NCI-H345 treated with DMSO at 0.1 percent for 48 hours (cell line): ENCODE measurements at regions not wholly inside any gene's neighbourhood (a gene's known extent, or its start where the extent isn't known, plus 50 kb on each side); places are given as distances from the start of the nearest gene placed in this dataset.
"Not testable (repeated sequence)": the region's sequence is repeated elsewhere in the genome, so short reads cannot be mapped to it uniquely, and the experiment has no call there.

Source experiments
- DNase-seq: peaks from one replicate; lab custom pipeline; 2025; ENCODE audit not compliant: unreplicated experiment; lab: John Stamatoyannopoulos, UW

GRCh38 chr12:115296613-115297198, 612.7 kb upstream of the TBX3 start:
- DNase-seq: no peak

- DNase-seq: no peak
Measured at GRCh38 chr12:115295886-115296285, 611.9 kb upstream of the TBX3 start.

DNA sequence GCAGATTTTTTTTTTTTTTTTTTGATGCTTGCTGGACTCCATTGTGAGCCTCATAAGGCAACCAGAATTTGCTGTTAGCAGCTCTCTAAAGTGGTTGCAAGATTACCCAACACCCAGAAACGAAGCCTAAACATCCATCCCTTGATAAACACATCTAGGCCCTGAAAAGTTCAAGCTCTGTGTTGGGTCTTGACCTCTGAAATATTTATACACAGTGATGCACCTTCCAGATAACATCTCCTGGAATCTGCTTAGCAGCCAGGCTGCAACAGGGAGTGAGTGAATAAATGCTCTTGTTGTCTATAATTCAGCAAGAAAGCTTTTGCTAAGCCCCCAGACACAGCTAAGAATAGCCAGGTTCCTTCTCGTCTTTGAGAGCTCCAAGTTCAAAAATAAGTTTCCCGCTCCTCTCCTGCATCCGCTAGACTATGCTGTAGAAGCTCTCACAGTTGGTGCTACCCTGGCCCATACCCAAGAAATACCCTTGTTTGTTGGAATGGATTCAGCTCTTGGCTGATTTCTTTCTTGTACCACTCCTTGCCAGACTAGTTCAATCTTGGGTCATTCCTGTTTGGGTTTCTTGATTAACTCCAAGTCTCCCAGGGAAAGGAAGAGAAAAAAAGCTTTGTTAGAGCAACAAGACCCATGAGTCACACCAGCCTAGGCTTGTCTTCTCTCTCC, 610.6 kb upstream of the TBX3 start:
- DNase-seq: no peak

- not testable (repeated sequence) for DNase-seq
Measured at GRCh38 chr12:115285429-115285828, 601.5 kb upstream of the TBX3 start.

GRCh38 chr12:115273456-115273855, 589.5 kb upstream of the TBX3 start:
- DNase-seq: no peak

DNA sequence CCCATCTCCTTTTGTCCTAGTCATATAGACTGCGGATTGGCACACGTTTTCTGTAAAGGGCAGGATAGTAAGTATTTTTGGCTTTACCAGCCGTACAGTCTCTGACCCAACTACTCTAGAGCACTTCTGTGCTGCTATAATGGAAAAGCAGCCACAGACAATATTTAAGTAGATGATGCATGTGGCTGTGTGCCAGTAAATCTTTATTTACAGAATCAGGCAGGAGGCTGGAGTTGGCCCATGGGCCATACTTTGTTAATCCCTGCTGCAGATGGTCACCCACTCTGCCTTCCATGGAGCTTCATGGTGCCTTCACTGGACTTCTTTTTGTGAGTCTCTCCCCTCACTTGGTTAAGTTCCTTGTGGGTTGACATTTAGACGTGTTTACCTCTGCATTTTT, 584.5 kb upstream of the TBX3 start:
- DNase-seq: peak; percentile 58

DNA sequence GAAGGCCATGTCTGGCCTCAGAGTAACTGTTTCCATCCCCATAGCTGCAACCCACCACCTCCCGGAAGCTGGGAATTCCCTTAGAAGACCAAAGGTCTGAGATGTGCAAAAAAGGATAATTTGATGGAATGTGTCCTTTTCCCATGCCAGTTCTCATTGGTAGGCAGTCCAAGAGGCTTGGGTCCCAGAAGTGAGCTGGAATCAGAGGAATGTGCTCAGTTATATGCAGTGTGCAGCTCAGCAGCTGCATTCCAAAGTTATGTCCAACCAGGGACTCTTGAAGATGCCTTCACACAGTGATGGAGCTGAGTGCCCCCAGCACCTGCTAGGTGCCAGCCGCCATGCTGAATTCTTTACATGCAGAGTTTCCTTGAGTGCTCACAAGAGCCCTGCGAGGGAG, 583.9 kb upstream of the TBX3 start:
- DNase-seq: no peak

DNA sequence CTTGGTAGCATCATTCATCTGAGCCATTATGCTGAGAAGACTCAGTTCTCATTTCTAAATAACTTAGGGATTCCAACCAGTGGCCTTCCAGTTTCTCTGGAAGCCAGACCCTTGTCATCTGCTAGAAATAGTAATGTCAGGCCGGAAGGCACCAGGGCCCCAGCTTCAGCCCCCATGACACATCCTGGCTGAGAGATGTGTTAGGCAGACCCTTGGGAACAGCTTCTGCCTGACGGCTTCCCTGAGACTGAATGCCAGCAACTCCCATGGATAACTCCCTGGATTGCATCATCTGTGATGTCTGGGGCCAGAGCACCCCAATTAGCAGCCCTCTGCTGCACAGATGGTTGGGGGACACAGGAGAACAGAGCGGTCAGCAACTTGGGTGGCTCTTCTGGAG, 583.5 kb upstream of the TBX3 start:
- no peak for DNase-seq

GRCh38 chr12:115264605-115265004, 580.6 kb upstream of the TBX3 start:
- DNase-seq: no peak

DNA sequence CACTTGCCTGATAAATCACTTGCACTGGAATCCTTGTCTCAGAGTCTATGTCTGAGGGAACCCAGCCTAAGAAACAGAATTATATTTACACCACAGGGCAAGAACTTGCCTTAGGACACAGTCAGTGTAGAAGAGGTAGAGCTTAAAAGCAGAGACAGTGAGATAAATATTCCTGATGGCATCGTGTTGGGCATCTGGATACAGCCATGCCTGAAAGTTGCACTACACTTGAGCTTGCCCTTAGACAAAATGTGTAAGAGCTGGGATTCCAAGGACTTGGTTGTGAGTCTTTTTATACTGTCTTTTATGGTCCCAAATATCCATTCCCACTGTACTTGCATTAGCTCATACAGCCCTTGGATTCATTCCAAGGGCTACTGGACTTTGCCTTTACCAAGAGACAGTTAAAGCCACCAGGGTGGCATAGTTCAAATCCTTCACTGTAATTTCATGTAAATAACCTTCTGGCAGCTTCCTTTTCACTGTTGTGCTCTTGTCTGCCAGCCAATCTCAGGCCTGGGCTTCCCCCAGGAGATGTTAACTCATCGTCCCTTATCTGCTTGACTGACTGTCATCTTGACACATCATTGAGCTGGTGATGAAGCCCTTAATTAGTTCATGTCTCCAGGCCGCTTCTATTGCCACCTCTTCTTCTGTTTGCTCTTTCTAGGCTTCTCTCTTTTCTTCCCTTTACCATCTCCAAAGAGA, 577.9 kb upstream of the TBX3 start:
- DNase-seq: no peak

GRCh38 chr12:115260762-115261675, 577.0 kb upstream of the TBX3 start:
- DNase-seq: no peak

DNA sequence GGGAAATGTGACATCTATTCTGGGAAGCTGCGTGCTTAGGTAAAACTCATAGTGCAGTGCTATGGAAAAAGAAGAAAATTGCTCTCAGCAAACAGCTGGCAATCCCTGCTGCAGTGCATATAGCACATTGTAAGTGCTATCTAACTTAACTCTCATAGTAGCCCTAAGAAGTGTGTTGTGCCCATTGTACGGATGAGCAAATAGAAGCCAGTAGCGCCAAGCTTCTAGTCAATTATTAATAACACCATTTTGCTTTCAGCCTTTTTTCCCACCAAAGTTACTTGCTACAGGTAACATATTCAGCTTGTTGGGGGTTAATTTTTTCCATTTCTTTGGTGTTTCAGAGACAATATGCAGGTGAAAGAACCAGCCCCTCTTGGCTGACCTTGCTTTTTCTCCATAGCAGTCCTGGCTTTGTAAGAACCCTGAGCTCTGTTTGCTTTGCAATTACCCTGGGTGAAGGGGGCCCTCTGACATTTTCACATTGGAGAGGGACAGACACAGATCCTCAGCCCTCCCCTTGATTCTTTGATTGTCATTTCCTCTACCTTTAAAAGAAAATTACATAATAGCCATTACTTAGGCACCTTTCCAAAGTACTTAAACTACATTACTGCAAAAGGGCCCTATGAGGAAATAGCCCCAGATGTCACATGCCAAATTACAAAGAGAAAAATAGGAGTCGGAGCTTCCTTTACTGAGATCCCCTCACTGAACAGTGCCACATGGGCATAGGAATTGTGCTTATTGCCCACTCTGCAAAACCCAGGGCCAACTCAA, 576.2 kb upstream of the TBX3 start:
- DNase-seq: no peak

- DNase-seq: no peak
Measured at GRCh38 chr12:115257791-115258190, 573.8 kb upstream of the TBX3 start.

- DNase-seq: no peak
Measured at GRCh38 chr12:115255962-115256361, 572.0 kb upstream of the TBX3 start.

GRCh38 chr12:115255257-115255656, 571.3 kb upstream of the TBX3 start:
- DNase-seq: no peak

- DNase-seq: no peak
Measured at GRCh38 chr12:115253049-115253448, 569.1 kb upstream of the TBX3 start.

- no peak for DNase-seq
Measured at GRCh38 chr12:115251727-115252126, 567.8 kb upstream of the TBX3 start.

GRCh38 chr12:115249671-115250278, 565.8 kb upstream of the TBX3 start:
- DNase-seq: no peak

- DNase-seq: no peak
Measured at GRCh38 chr12:115245020-115245419, 561.0 kb upstream of the TBX3 start.

GRCh38 chr12:115243933-115244628, 560.1 kb upstream of the TBX3 start:
- no peak for DNase-seq
